ENCODE measurements at regions not wholly inside any gene's neighbourhood (a gene's known extent, or its start where the extent isn't known, plus 50 kb on each side); places are given as distances from the start of the nearest gene placed in this dataset.
A peak's percentile ranks its signal among the peaks of the same experiment; 100 is the strongest.

- Histone ChIP-seq H3K27ac (ENCODE audit: low read depth, low read length) (no peak overlapping the region), H2AFZ (ENCODE audit: low read depth, low read length) (no peak overlapping the region), H3K9me3 (ENCODE audit: insufficient read depth, low read depth, low read length) (no peaks in the 10 kb centered on the region), H3K79me2 (ENCODE audit: insufficient read depth, low read length) (no peaks in the 10 kb centered on the region), H3K27me3 (ENCODE audit: insufficient read depth, low read length) (no peaks in the 10 kb centered on the region), H3K4me1 (ENCODE audit: insufficient read depth, low read length) (no peaks in the 10 kb centered on the region), H3K4me3 (ENCODE audit: insufficient read depth, low read depth, low read length) (no peak overlapping the region), H3K4me2 (ENCODE audit: low read length) (no peak overlapping the region), H3K36me3 (ENCODE audit: insufficient read depth, low read length) (no peaks in the 10 kb centered on the region), H3K9ac (ENCODE audit: low read length) (no peak overlapping the region), H4K20me1 (ENCODE audit: insufficient read depth, low read length) (no peaks in the 10 kb centered on the region)
- H3K27me3 Mint-ChIP-seq (ENCODE audit: low read depth, unreplicated experiment), result no peaks in the 10 kb centered on the region
- no peak for FAIRE-seq
- DNase-seq (ENCODE audit: low read depth), result peak; percentile 21
- no peak for TF ChIP-seq EZH2 (IDR thresholded peaks at IDR 0.05; ENCODE audit: insufficient read depth, low read length)
- TF ChIP-seq, protein P1, sequence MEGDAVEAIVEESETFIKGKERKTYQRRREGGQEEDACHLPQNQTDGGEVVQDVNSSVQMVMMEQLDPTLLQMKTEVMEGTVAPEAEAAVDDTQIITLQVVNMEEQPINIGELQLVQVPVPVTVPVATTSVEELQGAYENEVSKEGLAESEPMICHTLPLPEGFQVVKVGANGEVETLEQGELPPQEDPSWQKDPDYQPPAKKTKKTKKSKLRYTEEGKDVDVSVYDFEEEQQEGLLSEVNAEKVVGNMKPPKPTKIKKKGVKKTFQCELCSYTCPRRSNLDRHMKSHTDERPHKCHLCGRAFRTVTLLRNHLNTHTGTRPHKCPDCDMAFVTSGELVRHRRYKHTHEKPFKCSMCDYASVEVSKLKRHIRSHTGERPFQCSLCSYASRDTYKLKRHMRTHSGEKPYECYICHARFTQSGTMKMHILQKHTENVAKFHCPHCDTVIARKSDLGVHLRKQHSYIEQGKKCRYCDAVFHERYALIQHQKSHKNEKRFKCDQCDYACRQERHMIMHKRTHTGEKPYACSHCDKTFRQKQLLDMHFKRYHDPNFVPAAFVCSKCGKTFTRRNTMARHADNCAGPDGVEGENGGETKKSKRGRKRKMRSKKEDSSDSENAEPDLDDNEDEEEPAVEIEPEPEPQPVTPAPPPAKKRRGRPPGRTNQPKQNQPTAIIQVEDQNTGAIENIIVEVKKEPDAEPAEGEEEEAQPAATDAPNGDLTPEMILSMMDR (IDR thresholded peaks at IDR 0.05; ENCODE audit: insufficient read depth, low read depth, low read length), result no peak
- H3K4me3 Mint-ChIP-seq (ENCODE audit: unreplicated experiment), result no peak overlapping the region
- no peak overlapping the region for H3K27ac Mint-ChIP-seq (ENCODE audit: unreplicated experiment)
- no peaks in the 10 kb centered on the region for H3K36me3 Mint-ChIP-seq (ENCODE audit: low read depth, unreplicated experiment)
- H3K9me3 Mint-ChIP-seq (ENCODE audit: unreplicated experiment), result peaks cover 4% of the 10 kb centered on the region
- H3K4me1 Mint-ChIP-seq (ENCODE audit: low read depth, unreplicated experiment), result no peaks in the 10 kb centered on the region
Measured at GRCh38 chrX:42485601-42486000, 292.4 kb downstream of the PPP1R2C start.

- no peak for TF ChIP-seq EZH2 (IDR thresholded peaks at IDR 0.05; ENCODE audit: insufficient read depth, low read length)
- TF ChIP-seq, protein P1 (IDR thresholded peaks at IDR 0.05; ENCODE audit: insufficient read depth, low read depth, low read length), result no peak
- Mint-ChIP-seq H3K9me3 (ENCODE audit: unreplicated experiment) (peaks cover 4% of the 10 kb centered on the region), H3K4me1 (ENCODE audit: low read depth, unreplicated experiment) (no peaks in the 10 kb centered on the region), H3K36me3 (ENCODE audit: low read depth, unreplicated experiment) (no peaks in the 10 kb centered on the region), H3K27me3 (ENCODE audit: low read depth, unreplicated experiment) (no peaks in the 10 kb centered on the region), H3K27ac (ENCODE audit: unreplicated experiment) (no peak overlapping the region), H3K4me3 (ENCODE audit: unreplicated experiment) (no peak overlapping the region)
- FAIRE-seq (no peak), DNase-seq (ENCODE audit: low read depth) (no peak)
- H2AFZ ChIP-seq (ENCODE audit: low read depth, low read length), result no peak overlapping the region
- H3K4me3 ChIP-seq (ENCODE audit: insufficient read depth, low read depth, low read length), result no peak overlapping the region
- H3K4me1 ChIP-seq (ENCODE audit: insufficient read depth, low read length), result no peaks in the 10 kb centered on the region
- H3K27me3 ChIP-seq (ENCODE audit: insufficient read depth, low read length), result no peaks in the 10 kb centered on the region
- H3K36me3 ChIP-seq (ENCODE audit: insufficient read depth, low read length), result no peaks in the 10 kb centered on the region
- no peak overlapping the region for H3K4me2 ChIP-seq (ENCODE audit: low read length)
- no peaks in the 10 kb centered on the region for H3K9me3 ChIP-seq (ENCODE audit: insufficient read depth, low read depth, low read length)
- no peak overlapping the region for H3K27ac ChIP-seq (ENCODE audit: low read depth, low read length)
- no peaks in the 10 kb centered on the region for H3K79me2 ChIP-seq (ENCODE audit: insufficient read depth, low read length)
- no peak overlapping the region for H3K9ac ChIP-seq (ENCODE audit: low read length)
- no peaks in the 10 kb centered on the region for H4K20me1 ChIP-seq (ENCODE audit: insufficient read depth, low read length)
Measured at GRCh38 chrX:42484233-42484632, 293.7 kb downstream of the PPP1R2C start.

DNA sequence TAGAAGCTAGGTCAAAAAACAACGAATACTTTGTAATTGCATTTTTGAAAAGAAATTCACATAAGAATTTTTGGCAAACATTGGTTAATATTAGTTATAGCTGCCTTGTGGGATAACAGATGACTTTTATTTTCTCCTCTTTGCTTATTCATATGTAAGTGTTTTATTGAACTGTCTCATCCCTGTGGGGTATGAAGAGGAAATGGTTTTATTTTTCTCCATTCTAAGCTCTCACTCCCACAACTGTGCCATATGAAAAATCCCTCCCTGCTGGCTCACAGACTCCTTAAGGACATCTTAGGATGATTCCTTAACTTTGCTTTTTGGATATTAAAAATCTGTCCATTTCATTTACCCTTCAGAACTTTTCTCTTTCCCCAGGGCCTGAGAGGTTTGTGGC, 300.6 kb downstream of the PPP1R2C start:
- Mint-ChIP-seq H3K4me1 (ENCODE audit: low read depth, unreplicated experiment) (no peaks in the 10 kb centered on the region), H3K27ac (ENCODE audit: unreplicated experiment) (no peak overlapping the region), H3K4me3 (ENCODE audit: unreplicated experiment) (no peak overlapping the region), H3K36me3 (ENCODE audit: low read depth, unreplicated experiment) (no peaks in the 10 kb centered on the region), H3K9me3 (ENCODE audit: unreplicated experiment) (peaks cover 2% of the 10 kb centered on the region), H3K27me3 (ENCODE audit: low read depth, unreplicated experiment) (no peaks in the 10 kb centered on the region)
- Histone ChIP-seq H3K9ac (ENCODE audit: low read length) (no peak overlapping the region), H3K36me3 (ENCODE audit: insufficient read depth, low read length) (no peaks in the 10 kb centered on the region), H3K79me2 (ENCODE audit: insufficient read depth, low read length) (no peaks in the 10 kb centered on the region), H4K20me1 (ENCODE audit: insufficient read depth, low read length) (no peaks in the 10 kb centered on the region), H3K9me3 (ENCODE audit: insufficient read depth, low read depth, low read length) (no peaks in the 10 kb centered on the region), H2AFZ (ENCODE audit: low read depth, low read length) (no peak overlapping the region), H3K27me3 (ENCODE audit: insufficient read depth, low read length) (no peaks in the 10 kb centered on the region), H3K4me1 (ENCODE audit: insufficient read depth, low read length) (no peaks in the 10 kb centered on the region), H3K4me3 (ENCODE audit: insufficient read depth, low read depth, low read length) (no peak overlapping the region), H3K4me2 (ENCODE audit: low read length) (no peak overlapping the region), H3K27ac (ENCODE audit: low read depth, low read length) (no peak overlapping the region)
- FAIRE-seq, result peak; percentile 26
- no peak for TF ChIP-seq EZH2 (IDR thresholded peaks at IDR 0.05; ENCODE audit: insufficient read depth, low read length)
- TF ChIP-seq, protein P1 (IDR thresholded peaks at IDR 0.05; ENCODE audit: insufficient read depth, low read depth, low read length), result no peak
- no peak for DNase-seq (ENCODE audit: low read depth)
